ENCODE measurements at regions not wholly inside any gene's neighbourhood (a gene's known extent, or its start where the extent isn't known, plus 50 kb on each side); places are given as distances from the start of the nearest gene placed in this dataset.

- no peak for TF ChIP-seq CTCF (IDR thresholded peaks at IDR 0.05; ENCODE audit: insufficient read depth, low read depth, low read length, missing control alignments)
- no peak overlapping the region for H3K4me3 ChIP-seq (ENCODE audit: low read depth, low read length)
- no peak for DNase-seq (ENCODE audit: low read depth)
Measured at GRCh38 chr13:101003566-101003965, 329.0 kb upstream of the TMTC4 start.

DNA sequence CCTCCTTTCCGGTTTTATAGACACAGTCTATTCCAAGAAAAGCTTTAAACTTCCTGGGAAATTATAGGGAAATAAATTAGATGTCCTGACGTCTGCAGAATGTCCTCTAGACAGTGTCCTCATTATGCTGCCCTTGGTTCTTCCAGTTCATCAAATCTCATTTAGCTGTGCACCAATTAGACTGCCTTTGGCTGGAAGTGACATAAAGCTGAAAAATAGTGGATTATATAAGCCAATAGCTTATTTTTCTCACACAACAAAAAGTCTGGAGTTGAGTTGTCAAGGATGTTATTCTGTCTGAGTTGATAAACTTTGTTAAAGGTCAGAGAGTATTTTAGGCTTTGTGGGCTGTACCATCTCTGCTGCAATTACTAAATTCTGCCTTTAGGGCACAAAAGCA lies 314.8 kb upstream of the TMTC4 start:
- H3K4me3 ChIP-seq (ENCODE audit: low read depth, low read length) = no peak overlapping the region
- DNase-seq (ENCODE audit: low read depth) = no peak
- TF ChIP-seq CTCF (IDR thresholded peaks at IDR 0.05; ENCODE audit: insufficient read depth, low read depth, low read length, missing control alignments) = no peak

DNA sequence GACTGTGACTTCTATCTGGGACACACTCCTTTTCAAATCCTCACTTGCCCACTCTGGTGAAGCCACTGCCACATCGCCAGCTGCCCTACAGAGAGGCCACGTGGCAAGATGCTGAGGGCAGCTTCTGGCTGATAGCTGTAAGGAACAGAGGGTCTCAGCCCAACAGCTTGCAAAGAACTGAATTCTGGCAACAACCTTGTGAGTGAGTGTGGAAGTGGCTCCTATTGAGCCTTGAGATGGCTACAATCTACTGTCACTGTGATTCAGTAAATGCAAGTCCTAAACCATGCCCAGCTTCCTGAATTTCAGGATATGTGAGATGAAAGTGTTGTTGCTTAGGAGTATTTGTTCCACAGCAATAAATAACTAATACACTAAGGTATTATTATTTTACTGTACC lies 314.3 kb upstream of the TMTC4 start:
- H3K4me3 ChIP-seq (ENCODE audit: low read depth, low read length) = no peak overlapping the region
- TF ChIP-seq CTCF (IDR thresholded peaks at IDR 0.05; ENCODE audit: insufficient read depth, low read depth, low read length, missing control alignments) = no peak
- DNase-seq (ENCODE audit: low read depth) = no peak

GRCh38 chr13:100987948-100988347 lies 313.4 kb upstream of the TMTC4 start:
- no peak overlapping the region for H3K4me3 ChIP-seq (ENCODE audit: low read depth, low read length)
- no peak for TF ChIP-seq CTCF (IDR thresholded peaks at IDR 0.05; ENCODE audit: insufficient read depth, low read depth, low read length, missing control alignments)
- no peak for DNase-seq (ENCODE audit: low read depth)

DNA sequence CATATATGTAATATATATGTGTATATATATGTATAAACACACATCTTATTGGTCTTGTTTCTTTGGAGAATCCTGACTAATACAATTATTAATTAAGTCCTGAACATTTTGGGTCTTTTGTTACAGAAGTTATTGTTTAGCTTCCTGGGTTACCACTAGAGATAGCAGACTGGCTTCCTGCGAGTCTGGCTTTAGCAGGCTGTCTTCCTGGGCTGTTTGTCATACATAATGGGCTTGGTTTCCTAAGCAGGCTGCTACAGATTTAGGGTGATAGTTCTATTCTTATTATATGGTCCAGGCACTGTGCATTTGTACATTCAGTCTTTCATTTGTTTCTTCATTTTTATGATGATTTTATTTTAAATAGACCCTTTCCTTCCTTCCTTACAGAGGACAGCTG lies 312.0 kb upstream of the TMTC4 start:
- no peak for TF ChIP-seq CTCF (IDR thresholded peaks at IDR 0.05; ENCODE audit: insufficient read depth, low read depth, low read length, missing control alignments)
- H3K4me3 ChIP-seq (ENCODE audit: low read depth, low read length) = no peak overlapping the region
- DNase-seq (ENCODE audit: low read depth) = no peak

- DNase-seq (ENCODE audit: low read depth) = no peak
- H3K4me3 ChIP-seq (ENCODE audit: low read depth, low read length) = no peak overlapping the region
- TF ChIP-seq CTCF (IDR thresholded peaks at IDR 0.05; ENCODE audit: insufficient read depth, low read depth, low read length, missing control alignments) = no peak
Measured at GRCh38 chr13:100984085-100984705, 309.6 kb upstream of the TMTC4 start.

- no peak for TF ChIP-seq CTCF (IDR thresholded peaks at IDR 0.05; ENCODE audit: insufficient read depth, low read depth, low read length, missing control alignments)
- DNase-seq (ENCODE audit: low read depth) = no peak
- H3K4me3 ChIP-seq (ENCODE audit: low read depth, low read length) = no peak overlapping the region
Measured at GRCh38 chr13:100983111-100983510, 308.5 kb upstream of the TMTC4 start.

Measured in GM12865 (cell line).